GM18873 (cell line): ENCODE measurements at regions not wholly inside any gene's neighbourhood (a gene's known extent, or its start where the extent isn't known, plus 50 kb on each side); places are given as distances from the start of the nearest gene placed in this dataset.

ENCODE experiments used
- ATAC-seq: cut with Tn5 transposase; IDR thresholded peaks from one replicate; pipeline ENCODE4 v1.9.1; 2021; ENCODE audit warnings: mild to moderate bottlenecking, moderate library complexity, moderate number of reproducible peaks; ENCODE audit not compliant: unreplicated experiment, low FRiP score

GRCh38 chr1:219993554-219994433, 52.5 kb downstream of the EPRS1 start:
- no peak for ATAC-seq

- no peak for ATAC-seq
These were observed 54.4 kb downstream of the EPRS1 start for GRCh38 chr1:219991919-219992318.

- ATAC-seq = no peak
These were observed 54.8 kb downstream of the EPRS1 start for GRCh38 chr1:219991511-219991810.

GRCh38 chr1:219990782-219991510, 55.4 kb downstream of the EPRS1 start:
- ATAC-seq = no peak

- no peak for ATAC-seq
These were observed 56.5 kb downstream of the EPRS1 start for GRCh38 chr1:219989766-219990165.

- ATAC-seq = no peak
These were observed 57.5 kb downstream of the EPRS1 start for GRCh38 chr1:219988818-219989217.

- ATAC-seq = peak; percentile 57
These were observed 57.9 kb downstream of the EPRS1 start for GRCh38 chr1:219988387-219988786.

GRCh38 chr1:219987325-219987724, 59.0 kb upstream of the SLC30A10 start:
- no peak for ATAC-seq

- no peak for ATAC-seq
These were observed 56.8 kb upstream of the SLC30A10 start for GRCh38 chr1:219985169-219985568.
